ENCODE measurements at regions not wholly inside any gene's neighbourhood (a gene's known extent, or its start where the extent isn't known, plus 50 kb on each side); places are given as distances from the start of the nearest gene placed in this dataset.

DNA sequence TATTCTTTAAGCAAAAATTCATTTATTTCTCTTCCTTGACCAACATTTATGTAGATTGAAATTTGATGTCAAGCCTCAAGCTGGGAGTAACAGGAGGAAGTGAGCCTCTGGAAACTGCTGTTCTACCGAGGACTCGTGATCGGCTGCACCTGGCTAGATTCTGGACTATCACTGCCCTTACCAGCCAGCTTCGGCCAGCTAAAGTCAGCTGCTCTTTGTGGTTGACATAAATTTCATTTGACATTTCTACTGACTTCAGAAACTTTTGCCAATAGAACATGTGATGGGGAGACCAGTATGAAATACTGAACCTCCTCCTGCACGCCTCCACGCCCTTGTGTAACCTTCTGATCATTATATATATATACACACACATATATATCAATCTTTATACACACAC is 74.2 kb upstream of the RGPD5 start:
- no peaks in the 10 kb centered on the region for H3K79me2 ChIP-seq (ENCODE audit: insufficient read depth, low read length)
- no peak overlapping the region for H3K4me3 Mint-ChIP-seq (ENCODE audit: unreplicated experiment)
- no peak overlapping the region for H3K27ac ChIP-seq (ENCODE audit: low read depth, low read length)
- no peak overlapping the region for H3K4me3 ChIP-seq (ENCODE audit: insufficient read depth, low read depth, low read length)
- H2AFZ ChIP-seq (ENCODE audit: low read depth, low read length), result no peak overlapping the region
- H3K27me3 Mint-ChIP-seq (ENCODE audit: low read depth, unreplicated experiment), result peaks cover 15% of the 10 kb centered on the region
- H3K9me3 Mint-ChIP-seq (ENCODE audit: unreplicated experiment), result peaks cover 13% of the 10 kb centered on the region
- H3K9ac ChIP-seq (ENCODE audit: low read length), result no peak overlapping the region
- H3K36me3 ChIP-seq (ENCODE audit: insufficient read depth, low read length), result no peaks in the 10 kb centered on the region
- no peaks in the 10 kb centered on the region for H3K4me1 ChIP-seq (ENCODE audit: insufficient read depth, low read length)
- TF ChIP-seq EZH2 (IDR thresholded peaks at IDR 0.05; ENCODE audit: insufficient read depth, low read length), result no peak
- TF ChIP-seq, protein P1, sequence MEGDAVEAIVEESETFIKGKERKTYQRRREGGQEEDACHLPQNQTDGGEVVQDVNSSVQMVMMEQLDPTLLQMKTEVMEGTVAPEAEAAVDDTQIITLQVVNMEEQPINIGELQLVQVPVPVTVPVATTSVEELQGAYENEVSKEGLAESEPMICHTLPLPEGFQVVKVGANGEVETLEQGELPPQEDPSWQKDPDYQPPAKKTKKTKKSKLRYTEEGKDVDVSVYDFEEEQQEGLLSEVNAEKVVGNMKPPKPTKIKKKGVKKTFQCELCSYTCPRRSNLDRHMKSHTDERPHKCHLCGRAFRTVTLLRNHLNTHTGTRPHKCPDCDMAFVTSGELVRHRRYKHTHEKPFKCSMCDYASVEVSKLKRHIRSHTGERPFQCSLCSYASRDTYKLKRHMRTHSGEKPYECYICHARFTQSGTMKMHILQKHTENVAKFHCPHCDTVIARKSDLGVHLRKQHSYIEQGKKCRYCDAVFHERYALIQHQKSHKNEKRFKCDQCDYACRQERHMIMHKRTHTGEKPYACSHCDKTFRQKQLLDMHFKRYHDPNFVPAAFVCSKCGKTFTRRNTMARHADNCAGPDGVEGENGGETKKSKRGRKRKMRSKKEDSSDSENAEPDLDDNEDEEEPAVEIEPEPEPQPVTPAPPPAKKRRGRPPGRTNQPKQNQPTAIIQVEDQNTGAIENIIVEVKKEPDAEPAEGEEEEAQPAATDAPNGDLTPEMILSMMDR (IDR thresholded peaks at IDR 0.05; ENCODE audit: insufficient read depth, low read depth, low read length), result no peak
- no peak overlapping the region for H3K4me2 ChIP-seq (ENCODE audit: low read length)
- no peaks in the 10 kb centered on the region for H4K20me1 ChIP-seq (ENCODE audit: insufficient read depth, low read length)
- no peak for DNase-seq (ENCODE audit: low read depth)
- no peaks in the 10 kb centered on the region for H3K36me3 Mint-ChIP-seq (ENCODE audit: low read depth, unreplicated experiment)
- no peak for FAIRE-seq
- H3K27me3 ChIP-seq (ENCODE audit: insufficient read depth, low read length), result peaks cover 6% of the 10 kb centered on the region
- H3K4me1 Mint-ChIP-seq (ENCODE audit: low read depth, unreplicated experiment), result no peaks in the 10 kb centered on the region
- H3K9me3 ChIP-seq (ENCODE audit: insufficient read depth, low read depth, low read length), result no peaks in the 10 kb centered on the region
- no peak overlapping the region for H3K27ac Mint-ChIP-seq (ENCODE audit: unreplicated experiment)

- no peaks in the 10 kb centered on the region for H3K4me1 ChIP-seq (ENCODE audit: insufficient read depth, low read length)
- peaks cover 17% of the 10 kb centered on the region for H3K27me3 Mint-ChIP-seq (ENCODE audit: low read depth, unreplicated experiment)
- peaks cover 6% of the 10 kb centered on the region for H3K27me3 ChIP-seq (ENCODE audit: insufficient read depth, low read length)
- H2AFZ ChIP-seq (ENCODE audit: low read depth, low read length), result no peak overlapping the region
- no peak for TF ChIP-seq EZH2 (IDR thresholded peaks at IDR 0.05; ENCODE audit: insufficient read depth, low read length)
- TF ChIP-seq, protein P1 (IDR thresholded peaks at IDR 0.05; ENCODE audit: insufficient read depth, low read depth, low read length), result no peak
- no peaks in the 10 kb centered on the region for H3K79me2 ChIP-seq (ENCODE audit: insufficient read depth, low read length)
- no peaks in the 10 kb centered on the region for H3K36me3 Mint-ChIP-seq (ENCODE audit: low read depth, unreplicated experiment)
- no peaks in the 10 kb centered on the region for H4K20me1 ChIP-seq (ENCODE audit: insufficient read depth, low read length)
- FAIRE-seq, result no peak
- H3K4me2 ChIP-seq (ENCODE audit: low read length), result no peak overlapping the region
- no peak overlapping the region for H3K27ac ChIP-seq (ENCODE audit: low read depth, low read length)
- H3K27ac Mint-ChIP-seq (ENCODE audit: unreplicated experiment), result no peak overlapping the region
- no peak overlapping the region for H3K4me3 ChIP-seq (ENCODE audit: insufficient read depth, low read depth, low read length)
- no peak for DNase-seq (ENCODE audit: low read depth)
- no peaks in the 10 kb centered on the region for H3K4me1 Mint-ChIP-seq (ENCODE audit: low read depth, unreplicated experiment)
- H3K9me3 Mint-ChIP-seq (ENCODE audit: unreplicated experiment), result peaks cover 13% of the 10 kb centered on the region
- H3K36me3 ChIP-seq (ENCODE audit: insufficient read depth, low read length), result no peaks in the 10 kb centered on the region
- H3K9ac ChIP-seq (ENCODE audit: low read length), result no peak overlapping the region
- H3K9me3 ChIP-seq (ENCODE audit: insufficient read depth, low read depth, low read length), result no peaks in the 10 kb centered on the region
- no peak overlapping the region for H3K4me3 Mint-ChIP-seq (ENCODE audit: unreplicated experiment)
These were observed 73.6 kb upstream of the RGPD5 start for GRCh38 chr2:109720380-109721106.

DNA sequence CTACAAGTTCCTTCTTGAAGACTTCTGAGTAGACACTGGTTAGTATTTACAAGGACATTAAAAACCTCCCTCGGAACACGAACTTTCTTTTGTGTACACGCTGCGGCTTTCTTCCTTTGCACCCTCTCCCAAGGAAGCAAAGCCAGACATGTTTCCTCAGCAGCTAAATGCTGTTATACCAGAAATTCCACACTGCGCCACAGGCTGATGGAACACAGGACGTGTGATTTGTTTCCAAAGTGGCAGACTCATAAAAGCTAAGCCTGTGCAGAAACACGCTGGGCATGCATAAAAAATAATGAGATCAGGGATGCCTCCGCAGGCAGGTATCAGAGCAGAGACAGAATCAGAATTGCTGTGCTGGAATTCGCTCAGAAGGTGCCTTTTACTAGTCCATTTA is 73.0 kb upstream of the RGPD5 start:
- peaks cover 17% of the 10 kb centered on the region for H3K27me3 Mint-ChIP-seq (ENCODE audit: low read depth, unreplicated experiment)
- Histone ChIP-seq H3K4me1 (ENCODE audit: insufficient read depth, low read length) (no peaks in the 10 kb centered on the region), H3K27ac (ENCODE audit: low read depth, low read length) (no peak overlapping the region), H3K79me2 (ENCODE audit: insufficient read depth, low read length) (no peaks in the 10 kb centered on the region), H4K20me1 (ENCODE audit: insufficient read depth, low read length) (no peaks in the 10 kb centered on the region), H2AFZ (ENCODE audit: low read depth, low read length) (no peak overlapping the region), H3K36me3 (ENCODE audit: insufficient read depth, low read length) (no peaks in the 10 kb centered on the region), H3K27me3 (ENCODE audit: insufficient read depth, low read length) (peaks cover 6% of the 10 kb centered on the region), H3K9me3 (ENCODE audit: insufficient read depth, low read depth, low read length) (no peaks in the 10 kb centered on the region), H3K9ac (ENCODE audit: low read length) (no peak overlapping the region), H3K4me2 (ENCODE audit: low read length) (no peak overlapping the region), H3K4me3 (ENCODE audit: insufficient read depth, low read depth, low read length) (no peak overlapping the region)
- no peak for TF ChIP-seq EZH2 (IDR thresholded peaks at IDR 0.05; ENCODE audit: insufficient read depth, low read length)
- TF ChIP-seq, protein P1 (IDR thresholded peaks at IDR 0.05; ENCODE audit: insufficient read depth, low read depth, low read length), result no peak
- peaks cover 13% of the 10 kb centered on the region for H3K9me3 Mint-ChIP-seq (ENCODE audit: unreplicated experiment)
- H3K27ac Mint-ChIP-seq (ENCODE audit: unreplicated experiment), result no peak overlapping the region
- H3K36me3 Mint-ChIP-seq (ENCODE audit: low read depth, unreplicated experiment), result no peaks in the 10 kb centered on the region
- DNase-seq (ENCODE audit: low read depth) (no peak), FAIRE-seq (no peak)
- H3K4me1 Mint-ChIP-seq (ENCODE audit: low read depth, unreplicated experiment), result no peaks in the 10 kb centered on the region
- no peak overlapping the region for H3K4me3 Mint-ChIP-seq (ENCODE audit: unreplicated experiment)

Measured in astrocyte (in vitro differentiated cells and primary cell).